Neural progenitor cell (in vitro differentiated cells): ENCODE measurements at regions not wholly inside any gene's neighbourhood (a gene's known extent, or its start where the extent isn't known, plus 50 kb on each side); places are given as distances from the start of the nearest gene placed in this dataset.

Experiments used
- DNase-seq: peaks from one replicate; pipeline ENCODE4 v3.0.0-alpha.2; 2016; ENCODE audit warnings: low spot score
- H2AFZ ChIP-seq: fragments of 200-600 bp; sonication (generic); replicated peaks from 2 replicates; pipeline ENCODE4 v1.6.1; 2016; ENCODE audit warnings: antibody characterized with exemption
- H3F3A ChIP-seq: fragments of 200-600 bp; sonication (generic); 2 replicates; pipeline ENCODE4 v1.6.1; 2016; ENCODE audit warnings: antibody characterized with exemption, low read depth
- H3K27ac ChIP-seq: fragments of 200-600 bp; sonication (generic); 2 replicates; pipeline ENCODE4 v1.5.1; 2016; ENCODE audit warnings: mild to moderate bottlenecking
- H3K27me3 ChIP-seq: fragments of 200-600 bp; sonication (generic); 2 replicates; pipeline ENCODE4 v1.6.1; 2016; ENCODE audit warnings: mild to moderate bottlenecking, moderate library complexity
- H3K36me3 ChIP-seq: fragments of 200-600 bp; sonication (generic); 2 replicates; pipeline ENCODE4 v1.5.1; 2016
- H3K4me1 ChIP-seq: fragments of 200-600 bp; sonication (generic); 2 replicates; pipeline ENCODE4 v1.6.1; 2016; ENCODE audit warnings: mixed run types
- H3K4me2 ChIP-seq: fragments of 200-600 bp; sonication (generic); 2 replicates; pipeline ENCODE4 v1.6.1; 2016
- H3K4me3 ChIP-seq: fragments of 200-600 bp; sonication (generic); 2 replicates; pipeline ENCODE4 v1.5.1; 2016
- H3K79me2 ChIP-seq: fragments of 200-600 bp; sonication (generic); 2 replicates; pipeline ENCODE4 v1.6.1; 2016; ENCODE audit warnings: low read depth
- H3K9ac ChIP-seq: fragments of 200-600 bp; sonication (generic); 2 replicates; pipeline ENCODE4 v1.6.1; 2016
- H3K9me3 ChIP-seq: fragments of 200-600 bp; sonication (generic); 2 replicates; pipeline ENCODE4 v1.5.1; 2016; ENCODE audit warnings: low read depth
- H4K20me1 ChIP-seq: fragments of 200-600 bp; sonication (generic); 2 replicates; pipeline ENCODE4 v1.6.1; 2016; ENCODE audit warnings: low read depth
- H3K27ac Mint-ChIP-seq: 3 replicates; pipeline ENCODE4 v1.8.0; 2021; ENCODE audit warnings: mixed read lengths
- H3K27me3 Mint-ChIP-seq: 2 replicates; pipeline ENCODE4 v1.8.0; 2022; ENCODE audit warnings: low read depth, mild to moderate bottlenecking, inconsistent platforms, moderate library complexity, mixed read lengths; ENCODE audit not compliant: insufficient read depth
- H3K36me3 Mint-ChIP-seq: 3 replicates; pipeline ENCODE4 v1.8.0; 2021; ENCODE audit warnings: mixed read lengths
- H3K4me1 Mint-ChIP-seq: 3 replicates; pipeline ENCODE4 v1.8.0; 2021; ENCODE audit warnings: mixed read lengths
- H3K4me3 Mint-ChIP-seq: 3 replicates; pipeline ENCODE4 v1.8.0; 2021; ENCODE audit warnings: mild to moderate bottlenecking, moderate library complexity, mixed read lengths
- H3K9me3 Mint-ChIP-seq: 3 replicates; pipeline ENCODE4 v1.8.0; 2020; ENCODE audit warnings: mixed read lengths
- EZH2 ChIP-seq: fragments of 200-600 bp; sonication (generic); IDR thresholded peaks from 2 replicates; pipeline ENCODE4 v1.6.1; 2017; ENCODE audit warnings: antibody characterized with exemption, mild to moderate bottlenecking, moderate library complexity
- EZH2phosphoT487 ChIP-seq: fragments of 200-600 bp; sonication (generic); IDR thresholded peaks from 2 replicates; pipeline ENCODE4 v1.6.1; 2017; ENCODE audit warnings: antibody characterized with exemption
- TF ChIP-seq, protein P1 (sequence below): fragments of 200-600 bp; sonication (generic); IDR thresholded peaks from 2 replicates; pipeline ENCODE4 v1.5.1; 2017; ENCODE audit warnings: antibody characterized with exemption, mild to moderate bottlenecking

DNA sequence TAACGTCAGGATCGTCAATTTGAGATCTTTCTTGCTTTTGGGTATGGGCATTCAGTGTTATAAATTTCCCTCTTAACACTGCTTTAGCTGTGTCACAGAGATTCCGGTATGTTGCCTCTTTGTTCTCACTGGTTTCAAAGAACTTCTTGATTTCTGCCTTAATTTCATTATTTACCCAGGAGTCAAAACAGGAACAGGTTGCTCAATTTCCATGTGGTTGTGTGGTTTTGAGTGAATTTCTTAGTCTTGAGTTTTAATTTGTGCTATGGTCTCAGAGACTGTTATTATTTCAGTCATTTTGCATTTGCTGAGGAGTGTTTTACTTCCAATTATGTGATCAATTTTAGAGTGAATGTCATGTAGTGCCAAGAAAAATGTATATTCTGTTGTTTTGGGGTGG, 153.1 kb downstream of the PCDH17 start:
- H3K4me1 Mint-ChIP-seq, result no peaks in the 10 kb centered on the region
- Histone ChIP-seq H3K4me1 (no peaks in the 10 kb centered on the region), H2AFZ (no peak overlapping the region), H3K9ac (no peak overlapping the region), H4K20me1 (no peaks in the 10 kb centered on the region), H3K27me3 (no peaks in the 10 kb centered on the region), H3K79me2 (no peaks in the 10 kb centered on the region), H3F3A (no peaks in the 10 kb centered on the region), H3K9me3 (no peaks in the 10 kb centered on the region), H3K4me2 (no peak overlapping the region), H3K27ac (no peak overlapping the region), H3K4me3 (no peak overlapping the region), H3K36me3 (no peaks in the 10 kb centered on the region)
- H3K36me3 Mint-ChIP-seq, result no peaks in the 10 kb centered on the region
- no peak overlapping the region for H3K27ac Mint-ChIP-seq
- TF ChIP-seq EZH2 (no peak), EZH2phosphoT487 (no peak)
- TF ChIP-seq, protein P1, sequence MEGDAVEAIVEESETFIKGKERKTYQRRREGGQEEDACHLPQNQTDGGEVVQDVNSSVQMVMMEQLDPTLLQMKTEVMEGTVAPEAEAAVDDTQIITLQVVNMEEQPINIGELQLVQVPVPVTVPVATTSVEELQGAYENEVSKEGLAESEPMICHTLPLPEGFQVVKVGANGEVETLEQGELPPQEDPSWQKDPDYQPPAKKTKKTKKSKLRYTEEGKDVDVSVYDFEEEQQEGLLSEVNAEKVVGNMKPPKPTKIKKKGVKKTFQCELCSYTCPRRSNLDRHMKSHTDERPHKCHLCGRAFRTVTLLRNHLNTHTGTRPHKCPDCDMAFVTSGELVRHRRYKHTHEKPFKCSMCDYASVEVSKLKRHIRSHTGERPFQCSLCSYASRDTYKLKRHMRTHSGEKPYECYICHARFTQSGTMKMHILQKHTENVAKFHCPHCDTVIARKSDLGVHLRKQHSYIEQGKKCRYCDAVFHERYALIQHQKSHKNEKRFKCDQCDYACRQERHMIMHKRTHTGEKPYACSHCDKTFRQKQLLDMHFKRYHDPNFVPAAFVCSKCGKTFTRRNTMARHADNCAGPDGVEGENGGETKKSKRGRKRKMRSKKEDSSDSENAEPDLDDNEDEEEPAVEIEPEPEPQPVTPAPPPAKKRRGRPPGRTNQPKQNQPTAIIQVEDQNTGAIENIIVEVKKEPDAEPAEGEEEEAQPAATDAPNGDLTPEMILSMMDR, result no peak
- H3K9me3 Mint-ChIP-seq, result peaks cover 2% of the 10 kb centered on the region
- DNase-seq, result no peak
- H3K4me3 Mint-ChIP-seq, result no peak overlapping the region
- H3K27me3 Mint-ChIP-seq, result peaks cover 2% of the 10 kb centered on the region

DNA sequence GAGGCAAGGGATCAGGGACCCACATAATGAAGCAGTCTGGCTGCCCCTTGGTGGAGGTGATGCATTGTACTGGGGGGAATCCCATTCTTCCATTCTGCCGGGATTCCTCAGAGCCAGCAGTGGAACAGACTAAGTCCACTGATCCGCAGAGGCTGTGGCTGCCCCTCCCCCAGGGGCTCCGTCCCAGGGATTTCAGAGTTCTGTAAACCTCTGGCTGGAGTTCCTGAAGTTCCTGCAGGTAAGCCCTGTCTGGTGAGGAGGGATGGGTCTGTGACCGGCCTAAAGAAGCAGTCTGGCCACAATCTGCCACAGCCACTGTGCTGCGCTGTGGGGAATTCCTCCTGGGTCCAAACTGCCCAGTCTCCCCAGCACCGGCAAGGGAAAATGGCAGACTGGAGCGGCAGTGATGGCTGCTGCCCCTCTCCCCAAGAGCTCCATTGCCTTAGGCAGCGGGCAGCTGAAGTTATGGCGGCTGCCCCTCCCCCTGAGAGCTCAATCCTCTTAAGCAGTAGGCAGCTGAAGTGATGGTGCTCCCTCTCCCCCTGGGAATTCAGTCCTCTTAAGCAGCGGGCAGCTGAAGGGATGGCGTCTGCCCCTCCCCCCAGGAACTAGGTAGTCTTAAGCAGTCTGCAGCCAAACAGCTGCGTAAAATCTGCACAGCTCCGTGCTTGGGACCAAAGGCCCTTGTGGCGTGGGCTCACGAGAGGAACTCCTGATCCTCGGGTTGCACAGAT, 155.7 kb downstream of the PCDH17 start:
- Histone ChIP-seq H3K36me3 (no peaks in the 10 kb centered on the region), H3K4me2 (no peak overlapping the region), H3K4me1 (no peaks in the 10 kb centered on the region), H3F3A (no peaks in the 10 kb centered on the region), H2AFZ (no peak overlapping the region), H3K4me3 (no peak overlapping the region), H3K27me3 (no peaks in the 10 kb centered on the region), H3K79me2 (no peaks in the 10 kb centered on the region), H3K9ac (no peak overlapping the region), H3K27ac (peak overlapping the region; percentile 29), H3K9me3 (no peaks in the 10 kb centered on the region), H4K20me1 (no peaks in the 10 kb centered on the region)
- Mint-ChIP-seq H3K4me3 (no peak overlapping the region), H3K9me3 (peaks cover 2% of the 10 kb centered on the region), H3K4me1 (no peaks in the 10 kb centered on the region), H3K27ac (no peak overlapping the region), H3K36me3 (no peaks in the 10 kb centered on the region), H3K27me3 (peaks cover 2% of the 10 kb centered on the region)
- TF ChIP-seq, protein P1, result no peak
- TF ChIP-seq EZH2 (no peak), EZH2phosphoT487 (no peak)
- DNase-seq, result peak; percentile 74

DNA sequence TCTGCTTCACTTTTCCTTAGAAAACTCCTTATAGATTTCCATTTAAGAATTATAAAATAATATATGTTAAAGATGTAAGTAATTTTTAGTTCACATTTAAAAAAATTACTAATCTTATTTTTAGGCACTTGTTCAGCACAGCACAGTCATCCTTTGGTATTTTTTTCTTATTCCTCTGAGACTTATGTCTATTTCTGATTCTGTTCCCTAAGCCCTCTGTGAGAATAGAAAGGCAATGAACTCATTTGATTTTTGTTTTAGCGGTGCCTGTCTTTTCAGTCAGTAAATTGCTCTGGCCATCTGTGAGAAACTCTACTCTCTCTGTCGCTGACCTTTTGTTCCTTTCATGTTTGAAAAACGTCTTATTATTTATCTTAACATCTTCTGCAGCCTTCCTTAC, 168.1 kb downstream of the PCDH17 start:
- H3K27me3 Mint-ChIP-seq, result no peaks in the 10 kb centered on the region
- no peaks in the 10 kb centered on the region for H3K9me3 Mint-ChIP-seq

More for the DNA sequence above, 168.1 kb downstream of the PCDH17 start:
- no peak overlapping the region for H3K4me2 ChIP-seq
- H2AFZ ChIP-seq, result no peak overlapping the region
- no peak overlapping the region for H3K27ac ChIP-seq
- no peak overlapping the region for H3K9ac ChIP-seq
- H3F3A ChIP-seq, result peaks cover 6% of the 10 kb centered on the region
- no peak for DNase-seq
- H3K9me3 ChIP-seq, result no peaks in the 10 kb centered on the region
- H3K27me3 ChIP-seq, result no peaks in the 10 kb centered on the region
- no peak overlapping the region for H3K4me3 ChIP-seq
- H3K36me3 ChIP-seq, result no peaks in the 10 kb centered on the region
- H3K4me1 Mint-ChIP-seq, result peaks cover 4% of the 10 kb centered on the region
- H3K4me3 Mint-ChIP-seq, result no peak overlapping the region
- H3K27ac Mint-ChIP-seq, result no peak overlapping the region
- H3K79me2 ChIP-seq, result no peaks in the 10 kb centered on the region
- H3K4me1 ChIP-seq, result no peaks in the 10 kb centered on the region
- no peaks in the 10 kb centered on the region for H3K36me3 Mint-ChIP-seq
- no peaks in the 10 kb centered on the region for H4K20me1 ChIP-seq
- TF ChIP-seq EZH2, result no peak
- no peak for TF ChIP-seq EZH2phosphoT487
- TF ChIP-seq, protein P1, result no peak
